ENCODE measurements at regions not wholly inside any gene's neighbourhood (a gene's known extent, or its start where the extent isn't known, plus 50 kb on each side); places are given as distances from the start of the nearest gene placed in this dataset.

- TF ChIP-seq CTCF (IDR thresholded peaks at IDR 0.05; ENCODE audit: control insufficient read depth, extremely low read depth, insufficient read depth), result no peak
- no peak overlapping the region for H3K4me3 ChIP-seq (ENCODE audit: low read depth, low read length)
- DNase-seq (ENCODE audit: low read depth), result no peak
These were observed 51.4 kb upstream of the KANK4 start for GRCh38 chr1:62370594-62370993.

GRCh38 chr1:62371375-62371774 lies 52.1 kb upstream of the KANK4 start:
- no peak for TF ChIP-seq CTCF (IDR thresholded peaks at IDR 0.05; ENCODE audit: control insufficient read depth, extremely low read depth, insufficient read depth)
- H3K4me3 ChIP-seq (ENCODE audit: low read depth, low read length), result no peak overlapping the region
- no peak for DNase-seq (ENCODE audit: low read depth)

GRCh38 chr1:62373221-62373620 lies 54.0 kb upstream of the KANK4 start:
- DNase-seq (ENCODE audit: low read depth), result no peak
- no peak overlapping the region for H3K4me3 ChIP-seq (ENCODE audit: low read depth, low read length)
- TF ChIP-seq CTCF (IDR thresholded peaks at IDR 0.05; ENCODE audit: control insufficient read depth, extremely low read depth, insufficient read depth), result no peak

GRCh38 chr1:62377043-62377562 lies 57.9 kb upstream of the KANK4 start:
- no peak for TF ChIP-seq CTCF (IDR thresholded peaks at IDR 0.05; ENCODE audit: control insufficient read depth, extremely low read depth, insufficient read depth)
- DNase-seq (ENCODE audit: low read depth), result no peak
- H3K4me3 ChIP-seq (ENCODE audit: low read depth, low read length), result no peak overlapping the region

GRCh38 chr1:62380181-62380580 lies 56.7 kb upstream of the USP1 start:
- no peak overlapping the region for H3K4me3 ChIP-seq (ENCODE audit: low read depth, low read length)
- TF ChIP-seq CTCF (IDR thresholded peaks at IDR 0.05; ENCODE audit: control insufficient read depth, extremely low read depth, insufficient read depth), result no peak
- no peak for DNase-seq (ENCODE audit: low read depth)

GRCh38 chr1:62381831-62382657 lies 54.8 kb upstream of the USP1 start:
- H3K4me3 ChIP-seq (ENCODE audit: low read depth, low read length), result no peak overlapping the region
- DNase-seq (ENCODE audit: low read depth), result no peak
- no peak for TF ChIP-seq CTCF (IDR thresholded peaks at IDR 0.05; ENCODE audit: control insufficient read depth, extremely low read depth, insufficient read depth)

GRCh38 chr1:62382658-62382955 lies 54.2 kb upstream of the USP1 start:
- H3K4me3 ChIP-seq (ENCODE audit: low read depth, low read length), result no peak overlapping the region
- DNase-seq (ENCODE audit: low read depth), result no peak
- no peak for TF ChIP-seq CTCF (IDR thresholded peaks at IDR 0.05; ENCODE audit: control insufficient read depth, extremely low read depth, insufficient read depth)

Measured in LNCaP clone FGC (cell line).